Colon (tissue), 2 donors: ENCODE measurements at regions not wholly inside any gene's neighbourhood (a gene's known extent, or its start where the extent isn't known, plus 50 kb on each side); places are given as distances from the start of the nearest gene placed in this dataset.

Source experiments
- FAIRE-seq: peaks from 2 replicates; lab custom pipeline; 2012; peaks lifted over from hg19 to GRCh38; lab: Jason Lieb, UNC
- donor health status: control.
- donor health status: control.

- FAIRE-seq: no peak
Measured at GRCh38 chr2:5250482-5250881, 441.7 kb upstream of the SOX11 start.

DNA sequence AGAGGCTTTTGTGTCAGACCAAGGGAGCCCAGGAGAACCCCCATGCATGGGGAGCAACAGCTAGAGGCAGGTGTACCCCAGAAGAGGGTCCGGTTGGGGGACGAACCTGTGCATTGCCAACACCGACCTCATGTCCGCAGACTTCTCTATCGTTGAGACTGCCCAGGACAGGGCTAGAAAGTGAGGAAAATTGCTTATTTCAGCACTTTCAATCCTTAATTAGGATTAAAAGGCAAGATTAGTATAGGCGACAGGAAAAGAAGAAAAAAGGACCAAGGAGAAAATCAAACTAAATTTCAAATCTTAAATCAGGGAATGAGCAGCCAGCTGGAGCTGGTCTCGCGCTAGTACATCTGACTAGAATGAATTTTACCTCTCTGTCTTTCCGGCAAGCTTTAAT, 438.9 kb upstream of the SOX11 start:
- FAIRE-seq: no peak

- FAIRE-seq: no peak
Measured at GRCh38 chr2:5254791-5255332, 437.3 kb upstream of the SOX11 start.

- FAIRE-seq: no peak
Measured at GRCh38 chr2:5263291-5263690, 428.9 kb upstream of the SOX11 start.

- FAIRE-seq: no peak
Measured at GRCh38 chr2:5264361-5264760, 427.8 kb upstream of the SOX11 start.

DNA sequence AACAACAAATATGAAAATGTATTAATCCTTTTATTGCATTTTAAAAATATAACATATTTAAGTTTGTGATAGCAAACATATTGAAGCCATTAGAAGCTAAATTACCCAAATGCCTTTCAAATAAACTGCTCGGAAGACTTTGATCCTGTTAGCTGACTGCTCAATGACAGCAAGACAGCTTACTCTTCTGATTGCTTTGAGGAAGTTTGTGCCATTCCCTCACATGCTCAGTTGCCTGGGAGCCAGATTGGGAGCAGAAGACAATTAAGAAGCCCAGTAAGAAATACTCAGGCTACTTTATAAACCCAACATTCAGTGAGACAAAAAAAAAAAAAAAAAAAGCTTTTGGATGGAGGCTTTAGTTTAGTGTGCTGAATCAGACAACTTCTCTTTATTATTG, 407.1 kb upstream of the SOX11 start:
- FAIRE-seq: no peak

- FAIRE-seq: no peak
Measured at GRCh38 chr2:5285872-5286769, 406.1 kb upstream of the SOX11 start.

- FAIRE-seq: no peak
Measured at GRCh38 chr2:5287558-5288334, 404.4 kb upstream of the SOX11 start.

DNA sequence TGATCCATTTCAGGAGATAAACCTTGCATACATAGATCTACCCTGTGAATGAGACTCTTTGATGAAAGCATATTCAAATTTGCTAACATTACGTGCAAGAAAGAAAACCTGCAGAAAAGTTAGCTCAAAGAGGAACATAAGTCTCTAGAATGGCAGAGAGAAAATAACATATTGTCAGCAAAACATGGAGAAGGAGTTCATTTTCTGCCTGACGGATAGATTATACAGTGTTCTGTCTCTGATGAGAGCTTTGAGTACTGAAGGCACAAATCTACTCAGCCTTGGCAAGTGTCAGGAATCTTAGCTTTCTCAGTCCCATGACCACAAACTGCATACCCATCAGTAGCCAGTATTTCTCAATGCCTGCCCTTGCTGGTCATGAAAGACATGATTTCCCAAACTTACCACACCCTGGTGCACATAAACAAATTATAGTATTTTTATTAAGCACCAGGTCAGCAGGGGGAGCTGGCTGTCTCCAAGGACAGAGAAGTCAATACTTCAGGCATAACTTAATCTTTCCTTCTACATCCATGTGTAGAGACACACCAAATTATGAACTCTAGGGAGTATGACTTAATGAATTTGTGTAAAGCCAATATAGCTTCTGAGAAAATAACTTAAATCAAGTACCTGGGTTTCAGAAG, 401.2 kb upstream of the SOX11 start:
- FAIRE-seq: no peak

- no peak for FAIRE-seq
Measured at GRCh38 chr2:5304640-5305039, 387.5 kb upstream of the SOX11 start.

DNA sequence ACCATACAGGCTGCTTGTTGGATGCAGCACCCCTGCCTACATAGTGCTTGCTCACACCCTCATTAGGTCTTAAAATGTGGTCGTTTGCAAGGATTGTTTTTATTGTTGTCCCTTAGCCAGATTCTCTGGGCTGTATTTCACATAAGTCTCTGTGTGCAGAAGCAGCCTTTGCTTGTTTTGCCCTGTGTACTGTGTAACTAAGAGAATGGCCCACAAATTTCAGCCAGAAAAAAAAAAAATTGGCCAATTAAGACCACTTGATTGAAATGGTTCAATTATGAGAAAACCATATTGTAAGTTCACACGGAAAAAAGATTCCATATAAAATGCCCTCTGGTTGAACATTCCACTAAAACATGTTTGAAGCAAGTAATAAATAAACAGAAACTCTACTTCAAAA, 377.1 kb upstream of the SOX11 start:
- FAIRE-seq: no peak

DNA sequence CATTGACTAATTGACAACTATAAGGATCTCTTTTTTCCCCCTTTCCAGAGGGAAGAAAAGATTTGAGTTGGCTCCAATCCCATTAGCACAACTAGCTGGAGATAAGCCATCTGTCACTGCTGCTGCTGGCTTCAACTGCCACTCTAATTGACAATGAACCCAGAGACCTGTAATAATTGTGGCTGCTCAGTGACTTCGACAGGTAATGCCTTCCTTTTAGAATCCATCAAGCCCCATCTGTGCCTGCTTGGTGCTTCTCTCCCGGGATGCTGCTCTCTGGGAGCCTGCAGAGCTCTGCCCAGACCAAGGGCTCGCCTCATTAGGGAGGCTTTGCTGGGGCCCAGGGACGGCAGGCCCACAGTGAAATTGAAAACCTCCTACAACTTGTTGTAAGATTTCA, 376.7 kb upstream of the SOX11 start:
- no peak for FAIRE-seq

GRCh38 chr2:5316001-5316490, 376.1 kb upstream of the SOX11 start:
- no peak for FAIRE-seq

- FAIRE-seq: no peak
Measured at GRCh38 chr2:5319493-5319892, 372.7 kb upstream of the SOX11 start.

DNA sequence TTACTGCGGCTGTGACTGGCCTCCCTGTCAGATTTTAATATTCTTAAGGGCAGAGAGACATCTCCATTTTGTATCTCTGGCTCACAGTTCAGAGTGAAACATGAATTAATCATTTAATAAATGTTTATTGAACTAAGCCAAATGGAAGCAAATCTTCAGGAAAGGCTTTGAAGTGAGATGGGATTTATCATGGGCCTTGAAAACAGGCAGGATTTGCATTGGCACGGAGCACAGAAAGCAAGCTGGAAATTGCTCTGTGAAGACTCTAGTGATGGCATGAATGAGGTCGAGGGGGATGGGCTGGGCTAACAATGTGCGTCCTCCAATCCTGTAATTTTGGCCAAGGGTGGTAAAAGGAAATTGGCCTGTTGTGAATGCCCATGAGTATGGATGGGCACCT, 369.8 kb upstream of the SOX11 start:
- no peak for FAIRE-seq

GRCh38 chr2:5325523-5325922, 366.7 kb upstream of the SOX11 start:
- FAIRE-seq: no peak

- no peak for FAIRE-seq
Measured at GRCh38 chr2:5328826-5329225, 363.4 kb upstream of the SOX11 start.

GRCh38 chr2:5329763-5330162, 362.4 kb upstream of the SOX11 start:
- no peak for FAIRE-seq

GRCh38 chr2:5330961-5331360, 361.2 kb upstream of the SOX11 start:
- no peak for FAIRE-seq

GRCh38 chr2:5332925-5333324, 359.3 kb upstream of the SOX11 start:
- FAIRE-seq: no peak

DNA sequence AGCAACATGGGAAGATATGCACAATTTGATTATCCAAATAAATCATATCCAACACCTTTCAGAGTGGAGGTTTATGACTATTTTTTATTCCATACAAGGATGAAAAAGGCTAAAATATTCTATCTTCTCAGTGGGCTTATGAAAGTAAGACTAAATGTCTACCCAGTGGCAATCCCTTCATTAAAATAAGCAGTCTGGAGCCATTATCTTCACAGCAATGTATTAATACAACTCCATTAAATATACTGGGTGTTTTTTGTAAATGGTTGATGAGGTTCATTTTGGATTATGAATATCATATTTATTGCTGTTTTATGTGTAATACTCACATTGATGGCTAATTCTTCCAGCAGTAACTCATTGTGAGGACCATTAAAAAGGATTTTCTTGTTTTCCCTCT, 352.7 kb upstream of the SOX11 start:
- no peak for FAIRE-seq

DNA sequence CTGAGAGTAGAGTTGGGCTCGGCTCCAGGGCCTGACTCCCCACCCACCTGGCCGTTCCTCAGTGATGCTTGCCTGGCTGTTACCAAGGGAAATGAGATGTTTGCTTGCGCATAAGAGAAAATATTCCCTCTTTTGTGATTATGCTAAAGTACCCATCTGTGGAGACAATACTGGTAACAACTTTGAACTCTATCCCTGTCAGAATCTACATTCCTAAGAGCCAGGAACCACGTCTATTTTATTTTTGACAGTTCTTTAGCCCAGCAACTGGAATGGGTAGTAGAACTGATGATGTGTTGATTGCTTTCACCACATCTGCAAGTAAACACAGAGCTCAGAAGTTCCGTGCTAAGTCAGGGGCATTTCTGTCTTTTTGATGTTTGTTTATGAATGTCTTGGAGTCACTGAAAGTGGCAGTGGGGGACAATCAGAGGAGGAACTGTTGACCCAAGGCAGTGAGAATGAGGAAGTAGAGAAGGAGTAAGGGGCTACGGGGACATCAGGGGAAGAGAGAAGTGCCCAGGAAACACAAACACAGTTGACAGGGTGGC, 348.3 kb upstream of the SOX11 start:
- no peak for FAIRE-seq
